ENCODE measurements at regions not wholly inside any gene's neighbourhood (a gene's known extent, or its start where the extent isn't known, plus 50 kb on each side); places are given as distances from the start of the nearest gene placed in this dataset.

DNA sequence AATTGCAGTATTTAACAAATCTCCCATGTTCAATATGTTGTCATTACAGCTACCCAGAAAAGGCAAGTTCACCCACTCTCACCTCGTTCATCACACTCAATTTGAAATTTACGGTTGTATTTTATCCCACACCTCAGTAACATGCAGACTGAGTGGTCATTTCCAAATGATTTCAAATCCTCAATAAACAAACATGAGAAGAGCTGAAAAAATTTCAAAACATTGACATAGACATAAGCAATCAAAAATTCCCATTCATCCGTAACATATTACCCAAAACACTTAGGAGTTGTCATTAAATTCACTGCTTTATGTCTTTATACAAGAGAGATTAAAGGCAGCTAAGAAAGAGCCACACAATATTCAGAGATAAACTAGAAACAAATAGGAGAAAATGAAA, 61.7 kb upstream of the NEBL start:
- DNase-seq: no peak

DNA sequence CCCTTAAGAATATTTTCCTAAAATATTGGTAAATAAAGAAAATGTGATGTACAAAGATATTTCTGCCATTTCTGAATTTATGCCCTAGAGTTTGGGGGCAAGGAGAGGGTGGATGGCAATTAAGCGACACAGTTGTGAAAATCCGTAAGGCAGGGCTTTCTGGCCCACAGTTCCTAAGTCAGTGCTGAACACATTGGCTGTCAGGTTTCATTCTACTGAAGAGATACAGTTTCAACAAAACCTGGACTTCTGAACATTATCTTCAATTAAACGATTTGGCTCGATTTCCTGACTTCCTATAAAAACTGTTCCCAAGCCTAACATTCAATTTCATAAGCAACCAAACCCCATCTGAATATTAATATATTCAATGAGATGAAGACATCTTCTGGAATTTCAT, 61.1 kb upstream of the NEBL start:
- DNase-seq: no peak

GRCh38 chr10:20957744-20958143, 60.6 kb upstream of the NEBL start:
- no peak for DNase-seq

- no peak for DNase-seq
These were observed 59.7 kb upstream of the NEBL start for GRCh38 chr10:20956843-20957242.

DNA sequence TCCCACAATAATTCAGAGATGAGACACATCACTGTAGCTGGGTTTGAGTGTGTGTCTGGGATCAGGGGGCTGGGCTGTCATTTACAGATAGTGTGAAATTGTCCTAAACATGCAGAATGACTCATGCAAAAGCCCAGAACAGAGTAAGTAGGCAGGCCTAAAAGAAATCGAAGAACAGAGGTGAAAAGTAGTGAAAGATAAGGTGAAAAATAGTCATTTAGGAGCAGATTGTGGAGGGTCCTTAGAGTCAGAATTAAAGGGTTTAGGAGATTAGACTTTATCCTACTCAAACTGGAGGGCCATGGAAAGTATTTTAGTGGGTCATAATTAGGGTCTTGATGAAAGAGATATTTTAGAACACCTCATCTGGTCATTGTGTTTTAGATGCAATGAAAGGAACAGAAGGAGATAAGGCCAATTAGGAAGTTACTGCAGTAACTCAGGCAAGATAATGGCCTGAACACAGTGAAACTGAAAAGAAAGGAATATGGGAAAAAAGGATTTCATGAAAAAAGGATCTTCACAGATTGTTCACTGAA, 58.3 kb upstream of the NEBL start:
- no peak for DNase-seq

- DNase-seq: no peak
These were observed 57.4 kb upstream of the NEBL start for GRCh38 chr10:20954519-20954918.

DNA sequence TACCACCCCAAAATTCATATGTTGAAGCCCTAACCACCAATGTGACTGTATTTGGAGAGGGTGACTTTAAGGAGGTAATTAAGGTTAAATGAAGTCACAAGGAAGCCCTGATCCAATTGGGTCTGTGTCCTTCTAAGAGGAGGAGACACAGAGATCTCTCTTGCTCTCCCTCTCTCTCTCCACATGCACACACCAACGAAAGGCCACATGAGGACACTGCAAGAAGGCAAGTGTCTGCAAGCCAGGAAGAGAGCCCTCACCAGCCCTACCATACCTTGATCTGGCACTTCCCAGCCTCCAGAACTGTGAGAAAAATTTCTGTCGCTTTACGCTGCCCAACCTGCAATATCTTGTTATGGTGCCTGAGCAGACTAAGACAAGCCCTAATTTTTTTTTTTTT, 56.0 kb upstream of the NEBL start:
- no peak for DNase-seq

GRCh38 chr10:20949967-20950366, 52.9 kb upstream of the NEBL start:
- DNase-seq: no peak

DNA sequence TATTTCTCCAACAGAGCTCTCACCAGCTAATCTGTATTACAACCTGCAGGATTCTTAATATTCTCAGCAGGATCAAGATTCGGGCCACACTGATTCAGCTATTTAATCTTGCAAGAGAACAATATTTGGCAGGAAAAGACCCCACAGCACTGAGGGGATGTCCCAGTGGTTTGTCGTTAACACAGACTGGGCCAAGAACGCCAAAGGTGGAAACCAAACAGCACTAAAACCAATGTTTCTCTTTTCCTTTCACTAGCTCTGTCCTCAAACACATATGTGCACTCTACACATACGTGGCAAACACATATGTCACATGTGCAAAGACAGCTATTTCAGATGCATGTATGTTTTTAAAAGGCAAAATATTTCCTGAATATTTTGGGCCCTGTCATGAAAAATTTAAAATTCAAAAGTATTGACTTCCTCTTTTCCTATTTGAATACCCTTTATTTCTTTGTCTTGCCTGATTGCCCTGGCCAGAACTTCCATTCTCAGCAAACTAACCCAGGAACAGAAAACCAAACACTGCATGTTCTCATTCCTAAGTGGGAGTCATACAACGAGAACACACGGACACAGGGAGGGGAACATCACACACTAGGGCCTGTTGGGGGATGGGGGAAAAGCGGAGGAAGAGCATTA, 51.7 kb upstream of the NEBL start:
- DNase-seq: no peak
